ENCODE measurements at regions not wholly inside any gene's neighbourhood (a gene's known extent, or its start where the extent isn't known, plus 50 kb on each side); places are given as distances from the start of the nearest gene placed in this dataset.

GRCh38 chr2:103437161-103437560 lies 675.3 kb downstream of the TMEM182 start:
- no peaks in the 10 kb centered on the region for H3K4me1 ChIP-seq
- TF ChIP-seq, protein P1, sequence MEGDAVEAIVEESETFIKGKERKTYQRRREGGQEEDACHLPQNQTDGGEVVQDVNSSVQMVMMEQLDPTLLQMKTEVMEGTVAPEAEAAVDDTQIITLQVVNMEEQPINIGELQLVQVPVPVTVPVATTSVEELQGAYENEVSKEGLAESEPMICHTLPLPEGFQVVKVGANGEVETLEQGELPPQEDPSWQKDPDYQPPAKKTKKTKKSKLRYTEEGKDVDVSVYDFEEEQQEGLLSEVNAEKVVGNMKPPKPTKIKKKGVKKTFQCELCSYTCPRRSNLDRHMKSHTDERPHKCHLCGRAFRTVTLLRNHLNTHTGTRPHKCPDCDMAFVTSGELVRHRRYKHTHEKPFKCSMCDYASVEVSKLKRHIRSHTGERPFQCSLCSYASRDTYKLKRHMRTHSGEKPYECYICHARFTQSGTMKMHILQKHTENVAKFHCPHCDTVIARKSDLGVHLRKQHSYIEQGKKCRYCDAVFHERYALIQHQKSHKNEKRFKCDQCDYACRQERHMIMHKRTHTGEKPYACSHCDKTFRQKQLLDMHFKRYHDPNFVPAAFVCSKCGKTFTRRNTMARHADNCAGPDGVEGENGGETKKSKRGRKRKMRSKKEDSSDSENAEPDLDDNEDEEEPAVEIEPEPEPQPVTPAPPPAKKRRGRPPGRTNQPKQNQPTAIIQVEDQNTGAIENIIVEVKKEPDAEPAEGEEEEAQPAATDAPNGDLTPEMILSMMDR (IDR thresholded peaks at IDR 0.05), result no peak
- TF ChIP-seq POLR2A (IDR thresholded peaks at IDR 0.05), result no peak
- no peaks in the 10 kb centered on the region for H3K27me3 ChIP-seq
- no peak for DNase-seq
- no peaks in the 10 kb centered on the region for H3K9me3 ChIP-seq
- no peak overlapping the region for H3K4me3 ChIP-seq
- no peak overlapping the region for H3K27ac ChIP-seq
- intact Hi-C loops (cut with DNase I; ENCODE audit: low total_unique reads), result no loop called here
- H3K36me3 ChIP-seq, result no peaks in the 10 kb centered on the region

- no peaks in the 10 kb centered on the region for H3K9me3 ChIP-seq
- no peak for DNase-seq
- intact Hi-C loops (cut with DNase I; ENCODE audit: low total_unique reads), result no loop called here
- no peak for TF ChIP-seq POLR2A (IDR thresholded peaks at IDR 0.05)
- no peaks in the 10 kb centered on the region for H3K36me3 ChIP-seq
- H3K27ac ChIP-seq, result no peak overlapping the region
- H3K4me3 ChIP-seq, result no peak overlapping the region
- no peaks in the 10 kb centered on the region for H3K4me1 ChIP-seq
- no peaks in the 10 kb centered on the region for H3K27me3 ChIP-seq
These were observed 683.5 kb downstream of the TMEM182 start for GRCh38 chr2:103445347-103445746.

DNA sequence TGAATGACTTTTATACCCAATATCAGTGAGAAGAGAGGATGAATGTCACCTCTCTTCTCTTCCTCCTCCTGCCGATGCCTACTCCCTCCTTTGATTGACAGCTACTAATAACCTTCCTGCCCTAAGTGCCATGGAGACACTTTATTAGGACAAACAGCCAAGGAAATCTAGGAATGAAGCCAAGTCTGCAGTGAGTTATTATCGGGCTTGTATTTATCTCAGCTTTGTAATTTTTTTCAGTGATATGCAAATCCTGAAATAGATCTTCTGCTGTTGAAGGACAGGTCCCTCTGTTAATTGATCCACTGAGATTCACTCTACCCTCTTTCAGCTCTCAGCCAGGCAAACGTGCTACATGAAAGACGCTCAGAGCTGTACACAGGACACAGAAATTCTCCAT lies 686.7 kb downstream of the TMEM182 start:
- H3K4me1 ChIP-seq, result no peaks in the 10 kb centered on the region
- intact Hi-C loops (cut with DNase I; ENCODE audit: low total_unique reads), result no loop called here
- TF ChIP-seq POLR2A (IDR thresholded peaks at IDR 0.05), result no peak

GRCh38 chr2:103451283-103451682 lies 689.5 kb downstream of the TMEM182 start:
- no peak overlapping the region for H3K27ac ChIP-seq
- H3K4me1 ChIP-seq, result no peaks in the 10 kb centered on the region
- H3K9me3 ChIP-seq, result no peaks in the 10 kb centered on the region
- no peak overlapping the region for H3K4me3 ChIP-seq
- no peak for TF ChIP-seq POLR2A (IDR thresholded peaks at IDR 0.05)
- TF ChIP-seq, protein P1 (IDR thresholded peaks at IDR 0.05), result no peak
- no peak for DNase-seq
- intact Hi-C loops (cut with DNase I; ENCODE audit: low total_unique reads), result no loop called here
- H3K36me3 ChIP-seq, result no peaks in the 10 kb centered on the region
- no peaks in the 10 kb centered on the region for H3K27me3 ChIP-seq

More for the DNA sequence above, 686.7 kb downstream of the TMEM182 start:
- no peak for DNase-seq
- Histone ChIP-seq H3K27me3 (no peaks in the 10 kb centered on the region), H3K36me3 (no peaks in the 10 kb centered on the region), H3K9me3 (no peaks in the 10 kb centered on the region), H3K27ac (no peak overlapping the region), H3K4me3 (no peak overlapping the region)

DNA sequence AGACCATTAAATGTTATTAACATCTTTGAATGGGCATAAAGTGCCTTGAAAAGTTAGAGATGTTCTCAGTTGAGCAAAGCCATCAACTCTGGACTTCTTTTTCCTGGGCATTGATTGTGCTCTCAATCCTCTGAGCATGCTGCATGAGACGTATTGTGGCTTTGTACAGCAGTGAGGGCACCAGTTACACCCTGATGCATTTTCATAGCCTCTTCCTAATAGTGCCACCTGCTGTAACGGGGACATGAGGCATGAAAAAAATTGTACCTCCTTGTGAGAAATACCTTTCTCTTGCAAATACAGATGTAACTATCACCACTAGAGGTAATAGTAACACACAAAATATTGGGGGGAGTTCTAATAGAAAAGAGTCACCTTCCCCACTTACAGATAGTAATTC lies 697.5 kb downstream of the TMEM182 start:
- no peak for DNase-seq
- no peak overlapping the region for H3K27ac ChIP-seq
- intact Hi-C loops (cut with DNase I; ENCODE audit: low total_unique reads), result no loop called here
- H3K36me3 ChIP-seq, result no peaks in the 10 kb centered on the region
- H3K9me3 ChIP-seq, result no peaks in the 10 kb centered on the region
- no peaks in the 10 kb centered on the region for H3K4me1 ChIP-seq
- H3K27me3 ChIP-seq, result no peaks in the 10 kb centered on the region
- TF ChIP-seq POLR2A (IDR thresholded peaks at IDR 0.05), result no peak
- TF ChIP-seq, protein P1 (IDR thresholded peaks at IDR 0.05), result no peak
- no peak overlapping the region for H3K4me3 ChIP-seq

- no peaks in the 10 kb centered on the region for H3K9me3 ChIP-seq
- H3K27me3 ChIP-seq, result no peaks in the 10 kb centered on the region
- H3K36me3 ChIP-seq, result no peaks in the 10 kb centered on the region
- no peaks in the 10 kb centered on the region for H3K4me1 ChIP-seq
- intact Hi-C loops (cut with DNase I; ENCODE audit: low total_unique reads), result no loop called here
- no peak overlapping the region for H3K27ac ChIP-seq
- no peak overlapping the region for H3K4me3 ChIP-seq
- TF ChIP-seq POLR2A (IDR thresholded peaks at IDR 0.05), result no peak
- TF ChIP-seq, protein P1 (IDR thresholded peaks at IDR 0.05), result no peak
- DNase-seq, result no peak
These were observed 700.3 kb downstream of the TMEM182 start for GRCh38 chr2:103462101-103462500.
